ENCODE measurements at regions not wholly inside any gene's neighbourhood (a gene's known extent, or its start where the extent isn't known, plus 50 kb on each side); places are given as distances from the start of the nearest gene placed in this dataset.
"Not testable (repeated sequence)": the region's sequence is repeated elsewhere in the genome, so short reads cannot be mapped to it uniquely, and the experiment has no call there.

GRCh38 chr2:53209679-53210458 is 557.7 kb upstream of the CHAC2 start:
- Histone ChIP-seq H3K4me1 (no peaks in the 10 kb centered on the region), H3K9me3 (peaks cover 0 to 12% of the 10 kb centered on the region in 2 donors), H3K4me3 (no peak overlapping the region), H3K27me3 (no peaks in the 10 kb centered on the region), H3K36me3 (no peaks in the 10 kb centered on the region), H3K27ac (no peak overlapping the region)
- ATAC-seq (no peak), DNase-seq (no peak)
- no peak for TF ChIP-seq CTCF (IDR thresholded peaks at IDR 0.05)
- intact Hi-C loops (cut with DNase I), result loop anchor here in 1 of 2 donors (10.0 kb wide), 1 partner anchor 195 kb away; no protein-coding TSS in a partner anchor

- no peak overlapping the region for H3K4me3 ChIP-seq
- H3K36me3 ChIP-seq, result no peaks in the 10 kb centered on the region
- H3K27me3 ChIP-seq, result no peaks in the 10 kb centered on the region
- no peak for TF ChIP-seq CTCF (IDR thresholded peaks at IDR 0.05)
- peaks cover 0 to 1% of the 10 kb centered on the region in 2 donors for H3K9me3 ChIP-seq
- H3K27ac ChIP-seq, result no peak overlapping the region
- ATAC-seq (no peak), DNase-seq (no peak)
- no peaks in the 10 kb centered on the region for H3K4me1 ChIP-seq
- intact Hi-C loops (cut with DNase I), result loop anchor here in 1 of 2 donors (10.0 kb wide), 1 partner anchor 194 kb away; no protein-coding TSS in a partner anchor
Observed at GRCh38 chr2:53208815-53209214, 558.8 kb upstream of the CHAC2 start.

- DNase-seq, ATAC-seq, H3K4me1 ChIP-seq, H3K36me3 ChIP-seq, H3K27ac ChIP-seq, H3K9me3 ChIP-seq, H3K27me3 ChIP-seq, H3K4me3 ChIP-seq: not testable (repeated sequence)
- intact Hi-C loops (cut with DNase I), result loop anchor here in 1 of 2 donors (10.0 kb wide), 1 partner anchor 191 kb away; no protein-coding TSS in a partner anchor
Observed at GRCh38 chr2:53206226-53206625, 561.4 kb upstream of the CHAC2 start.

- H3K36me3 ChIP-seq, result no peaks in the 10 kb centered on the region
- H3K27me3 ChIP-seq, result no peaks in the 10 kb centered on the region
- H3K9me3 ChIP-seq, result no peaks in the 10 kb centered on the region
- no peaks in the 10 kb centered on the region for H3K4me1 ChIP-seq
- no peak overlapping the region for H3K27ac ChIP-seq
- peak; percentile 99 for ATAC-seq
- intact Hi-C loops (cut with DNase I), result loop anchor here in 1 of 2 donors (10.0 kb wide), 1 partner anchor 187 kb away; no protein-coding TSS in a partner anchor
- DNase-seq, result peak in 2 of 4 donors; percentile 47 to 75
- TF ChIP-seq CTCF (IDR thresholded peaks at IDR 0.05), result no peak
- H3K4me3 ChIP-seq, result no peak overlapping the region
Observed at GRCh38 chr2:53202063-53202462, 565.5 kb upstream of the CHAC2 start.

- ATAC-seq, result no peak
- intact Hi-C loops (cut with DNase I), result loop anchor here in 1 of 2 donors (10.0 kb wide), 1 partner anchor 185 kb away; no protein-coding TSS in a partner anchor
- no peak overlapping the region for H3K27ac ChIP-seq
- H3K9me3 ChIP-seq, result no peaks in the 10 kb centered on the region
- no peaks in the 10 kb centered on the region for H3K27me3 ChIP-seq
- H3K4me3 ChIP-seq, result no peak overlapping the region
- no peak for TF ChIP-seq CTCF (IDR thresholded peaks at IDR 0.05)
- no peaks in the 10 kb centered on the region for H3K36me3 ChIP-seq
- DNase-seq, result no peak
- no peaks in the 10 kb centered on the region for H3K4me1 ChIP-seq
Observed at GRCh38 chr2:53200072-53200471, 567.5 kb upstream of the CHAC2 start.
